Upper lobe of left lung (tissue), 6 donors: ENCODE measurements at regions not wholly inside any gene's neighbourhood (a gene's known extent, or its start where the extent isn't known, plus 50 kb on each side); places are given as distances from the start of the nearest gene placed in this dataset.
"Not testable (repeated sequence)": the region's sequence is repeated elsewhere in the genome, so short reads cannot be mapped to it uniquely, and the experiment has no call there.

Experiments
- ATAC-seq, 2 donors: fragments of 200-7000 bp; cut with Tn5 transposase; one replicate each; pipeline ENCODE4 v1.9.1; 2022; ENCODE audit warnings: mild to moderate bottlenecking in 2 of 2, moderate library complexity in 2 of 2; ENCODE audit not compliant: low FRiP score in 2 of 2
- DNase-seq, 2 donors: peaks; one replicate each; pipeline ENCODE4 v3.0.0-alpha.2; 2019 to 2020
- H3K27ac ChIP-seq, 4 donors: fragments of 200-600 bp; sonication (generic); one replicate each; pipeline ENCODE4 v1.5.1; 2016 to 2019
- H3K27me3 ChIP-seq, 4 donors: fragments of 200-600 bp; sonication (generic); one replicate each; pipeline ENCODE4 v1.5.1; 2017 to 2019
- H3K36me3 ChIP-seq, 4 donors: fragments of 200-600 bp; sonication (generic); one replicate each; pipeline ENCODE4 v1.5.1; 2016 to 2019
- H3K4me1 ChIP-seq, 4 donors: fragments of 200-600 bp; sonication (generic); one replicate each; pipeline ENCODE4 v1.5.1; 2018 to 2019
- H3K4me3 ChIP-seq, 4 donors: fragments of 200-600 bp; sonication (generic); one replicate each; pipeline ENCODE4 v1.5.1; 2017 to 2019; ENCODE audit warnings: mild to moderate bottlenecking in 2 of 4, moderate library complexity in 1 of 4
- H3K9me3 ChIP-seq, 4 donors: fragments of 200-600 bp; sonication (generic); one replicate each; pipeline ENCODE4 v1.5.1; 2018 to 2019
- WGBS, 2 donors: methylation state at CpG; one replicate each; pipeline ENCODE4 v1.1.5; 2017 to 2018; 5-methylcytosine and 5-hydroxymethylcytosine counted together
- donor health status: DM: no; HTN: no; CAD: no; lungs with moderate emphysema.
- donor health status: DM: no; HTN: yes; CAD: no; lungs with severe emphysema.

- H3K4me1 ChIP-seq, H3K9me3 ChIP-seq, H3K27ac ChIP-seq, H3K4me3 ChIP-seq, ATAC-seq, H3K36me3 ChIP-seq, DNase-seq, H3K27me3 ChIP-seq: not testable (repeated sequence)
- 82 to 85% methylated on average over 10 of the region's 11 CpGs for WGBS, 2 donors
These were observed 174.4 kb downstream of the TRIM43 start for GRCh38 chr2:95765925-95766910.

DNA sequence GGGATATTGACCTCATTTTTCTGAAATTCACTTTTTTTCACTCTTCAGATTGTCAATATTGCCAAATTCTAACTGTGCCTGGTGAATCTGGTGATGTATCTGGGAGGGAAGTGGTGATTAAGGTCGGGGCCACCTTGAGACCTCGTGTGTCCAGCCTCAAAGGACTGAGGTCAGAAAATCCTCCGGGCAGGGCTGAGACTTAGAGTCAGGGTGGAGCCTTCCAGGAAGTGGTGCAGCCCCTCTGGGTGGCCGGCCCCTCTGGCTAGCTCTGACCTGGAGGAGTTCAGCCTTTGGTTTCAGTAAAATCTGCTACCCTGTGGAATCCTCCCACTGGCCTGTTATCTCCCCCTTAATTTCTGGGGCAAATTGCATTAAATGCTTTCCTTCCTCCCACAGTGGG is 175.7 kb downstream of the TRIM43 start:
- WGBS, 2 donors: 49 to 66% methylated on average over 3 to 4 of the region's 4 CpGs
- H3K4me3 ChIP-seq, ATAC-seq, H3K4me1 ChIP-seq, H3K27me3 ChIP-seq, DNase-seq, H3K36me3 ChIP-seq, H3K27ac ChIP-seq, H3K9me3 ChIP-seq: not testable (repeated sequence)

DNA sequence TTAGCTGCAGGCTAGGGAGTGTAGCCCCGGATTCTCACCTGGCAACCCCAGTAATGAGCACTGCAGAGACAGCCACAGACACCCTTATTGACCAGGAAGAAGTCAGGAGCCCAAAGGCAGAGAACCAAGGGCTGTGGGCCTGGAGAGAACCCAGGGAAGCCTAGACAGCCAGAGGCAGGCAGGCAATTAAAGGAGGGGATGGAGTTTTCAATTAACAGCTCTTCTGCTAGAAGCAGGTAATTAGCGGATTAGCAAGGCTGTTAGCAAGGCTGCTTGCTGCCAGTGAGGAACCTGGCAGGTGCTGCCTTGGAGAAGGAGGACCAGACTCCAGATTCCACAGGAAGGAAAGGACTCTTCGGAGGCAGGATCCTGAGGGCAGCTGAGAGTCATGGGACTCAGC is 176.1 kb downstream of the TRIM43 start:
- not testable (repeated sequence) for H3K4me1 ChIP-seq, ATAC-seq, H3K4me3 ChIP-seq, H3K9me3 ChIP-seq, H3K36me3 ChIP-seq, H3K27me3 ChIP-seq, H3K27ac ChIP-seq, DNase-seq
- WGBS, 2 donors: 60 to 78% methylated on average over 2 of the region's 3 CpGs

- WGBS, 2 donors: 59 to 100% methylated on average over 1 of the region's 1 CpG
- DNase-seq, H3K4me3 ChIP-seq, ATAC-seq, H3K9me3 ChIP-seq, H3K4me1 ChIP-seq, H3K27me3 ChIP-seq, H3K36me3 ChIP-seq, H3K27ac ChIP-seq: not testable (repeated sequence)
These were observed 177.5 kb downstream of the TRIM43 start for GRCh38 chr2:95769256-95769655.

DNA sequence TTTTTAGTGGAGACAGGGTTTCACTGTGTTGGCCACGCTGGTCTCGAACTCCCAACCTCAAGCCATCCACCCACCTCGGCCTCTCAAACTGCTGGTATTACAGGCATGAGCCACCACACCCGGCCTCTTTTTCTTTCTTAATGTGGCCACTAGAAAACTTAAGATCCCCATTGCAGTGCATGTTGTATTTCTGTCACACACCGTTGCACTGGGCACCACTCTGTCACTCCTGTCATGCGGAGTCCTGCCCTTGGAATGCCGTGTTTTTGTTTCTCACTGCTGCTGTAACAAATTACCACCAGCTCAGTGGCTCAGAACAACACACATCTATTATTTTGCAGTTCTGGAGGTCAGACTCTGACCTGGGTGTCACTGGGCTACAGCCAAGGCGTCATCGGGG is 178.9 kb downstream of the TRIM43 start:
- H3K36me3 ChIP-seq, H3K27me3 ChIP-seq, H3K4me1 ChIP-seq, ATAC-seq, H3K4me3 ChIP-seq, H3K9me3 ChIP-seq, H3K27ac ChIP-seq, DNase-seq: not testable (repeated sequence)
- 87 to 94% methylated on average over 7 of the region's 9 CpGs for WGBS, 2 donors

GRCh38 chr2:95774322-95775192 is 182.8 kb downstream of the TRIM43 start:
- H3K9me3 ChIP-seq, ATAC-seq, H3K4me1 ChIP-seq, H3K36me3 ChIP-seq, H3K27me3 ChIP-seq, DNase-seq, H3K4me3 ChIP-seq, H3K27ac ChIP-seq: not testable (repeated sequence)
- WGBS, 2 donors: 91 to 100% methylated on average over 2 to 4 of the region's 11 CpGs

DNA sequence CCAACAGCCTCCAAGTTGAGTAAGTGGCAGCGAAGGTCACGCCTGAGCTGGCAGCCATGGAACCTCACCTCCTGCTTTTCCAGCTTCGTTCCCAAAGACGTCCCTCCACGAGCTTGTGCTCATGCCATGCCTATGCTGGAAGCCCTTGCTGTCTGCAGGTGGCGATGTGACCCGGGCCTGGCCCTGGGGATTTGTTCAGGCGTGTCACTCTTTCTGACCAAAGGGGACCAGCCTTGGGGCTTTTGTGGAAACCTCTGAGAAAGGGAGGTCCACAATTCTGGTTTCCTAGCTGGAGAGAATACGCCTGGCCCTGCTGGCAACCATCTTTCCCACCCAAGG is 183.4 kb downstream of the TRIM43 start:
- ATAC-seq, H3K36me3 ChIP-seq, H3K4me1 ChIP-seq, DNase-seq, H3K27ac ChIP-seq, H3K27me3 ChIP-seq, H3K4me3 ChIP-seq, H3K9me3 ChIP-seq: not testable (repeated sequence)
- WGBS, 2 donors: no CpG with 5 or more reads among the region's 9 CpGs
